Upper lobe of right lung (tissue), 1 donor: ENCODE measurements at regions not wholly inside any gene's neighbourhood (a gene's known extent, or its start where the extent isn't known, plus 50 kb on each side); places are given as distances from the start of the nearest gene placed in this dataset.

Experiments
- ATAC-seq: fragments of 200-7000 bp; cut with Tn5 transposase; one replicate; pipeline ENCODE4 v1.9.1; 2020; ENCODE audit warnings: mild to moderate bottlenecking, moderate library complexity
- DNase-seq: peaks from one replicate; pipeline ENCODE4 v3.0.0-alpha.2; 2020
- H3K27ac ChIP-seq: fragments of 200-600 bp; one replicate; pipeline ENCODE4 v1.8.0; 2022
- H3K27me3 ChIP-seq: fragments of 200-600 bp; one replicate; pipeline ENCODE4 v1.8.0; 2022; ENCODE audit warnings: mild to moderate bottlenecking
- H3K36me3 ChIP-seq: fragments of 200-600 bp; one replicate; pipeline ENCODE4 v1.8.0; 2022
- H3K4me1 ChIP-seq: fragments of 200-600 bp; one replicate; pipeline ENCODE4 v1.8.0; 2022
- H3K4me3 ChIP-seq: fragments of 200-600 bp; one replicate; pipeline ENCODE4 v1.8.0; 2022; ENCODE audit warnings: mild to moderate bottlenecking
- H3K9me3 ChIP-seq: fragments of 200-600 bp; one replicate; pipeline ENCODE4 v1.8.0; 2022
- intact Hi-C: fragments of 100-400 bp; cut with DNase I; formaldehyde crosslinking; loops from one replicate; pipeline ENCODE4 v1.11.0; 2022
- TF ChIP-seq, protein P1 (sequence below): fragments of 200-600 bp; IDR thresholded peaks from one replicate; pipeline ENCODE4 v1.8.0; 2022; ENCODE audit warnings: antibody characterized with exemption
- donor health status: DM: no; HTN: yes; CAD: no; lungs with severe emphysema.

DNA sequence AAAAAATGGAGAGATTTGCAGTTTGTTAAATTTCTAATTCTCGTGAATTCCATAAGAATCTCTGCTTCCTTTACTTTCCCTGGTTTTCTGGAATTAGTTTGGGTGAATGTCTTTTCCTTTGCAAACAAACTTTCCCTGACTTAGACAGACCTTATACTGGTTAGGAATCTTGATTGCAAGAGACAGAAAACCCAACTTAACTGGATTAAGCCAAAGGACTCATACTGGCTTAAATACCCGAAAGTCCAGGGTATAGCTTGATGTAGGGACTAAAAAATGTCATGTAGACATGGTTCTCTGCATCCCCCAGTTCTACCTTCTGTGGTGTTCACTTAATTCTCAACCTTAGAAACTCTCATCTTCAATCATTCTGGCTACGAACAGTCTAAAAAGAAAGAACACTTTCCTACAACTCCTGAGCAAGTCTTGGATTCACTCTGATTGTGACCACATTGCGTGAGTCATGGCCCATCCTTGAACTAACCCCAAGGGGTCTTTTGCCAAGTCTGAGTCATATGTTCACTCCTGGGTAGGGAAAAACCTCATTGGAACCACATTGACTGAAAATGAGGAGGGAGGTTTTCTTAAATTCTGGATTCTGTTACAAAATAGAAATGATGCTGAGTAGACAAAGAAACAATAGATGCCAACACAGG is 136.0 kb upstream of the DAZL start:
- H3K4me3 ChIP-seq = no peak overlapping the region
- intact Hi-C loops = no loop called here
- no peaks in the 10 kb centered on the region for H3K27me3 ChIP-seq
- H3K9me3 ChIP-seq = no peaks in the 10 kb centered on the region
- H3K27ac ChIP-seq = no peak overlapping the region
- TF ChIP-seq, protein P1, sequence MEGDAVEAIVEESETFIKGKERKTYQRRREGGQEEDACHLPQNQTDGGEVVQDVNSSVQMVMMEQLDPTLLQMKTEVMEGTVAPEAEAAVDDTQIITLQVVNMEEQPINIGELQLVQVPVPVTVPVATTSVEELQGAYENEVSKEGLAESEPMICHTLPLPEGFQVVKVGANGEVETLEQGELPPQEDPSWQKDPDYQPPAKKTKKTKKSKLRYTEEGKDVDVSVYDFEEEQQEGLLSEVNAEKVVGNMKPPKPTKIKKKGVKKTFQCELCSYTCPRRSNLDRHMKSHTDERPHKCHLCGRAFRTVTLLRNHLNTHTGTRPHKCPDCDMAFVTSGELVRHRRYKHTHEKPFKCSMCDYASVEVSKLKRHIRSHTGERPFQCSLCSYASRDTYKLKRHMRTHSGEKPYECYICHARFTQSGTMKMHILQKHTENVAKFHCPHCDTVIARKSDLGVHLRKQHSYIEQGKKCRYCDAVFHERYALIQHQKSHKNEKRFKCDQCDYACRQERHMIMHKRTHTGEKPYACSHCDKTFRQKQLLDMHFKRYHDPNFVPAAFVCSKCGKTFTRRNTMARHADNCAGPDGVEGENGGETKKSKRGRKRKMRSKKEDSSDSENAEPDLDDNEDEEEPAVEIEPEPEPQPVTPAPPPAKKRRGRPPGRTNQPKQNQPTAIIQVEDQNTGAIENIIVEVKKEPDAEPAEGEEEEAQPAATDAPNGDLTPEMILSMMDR = no peak
- H3K4me1 ChIP-seq = no peaks in the 10 kb centered on the region
- no peak for ATAC-seq
- DNase-seq = no peak
- H3K36me3 ChIP-seq = no peaks in the 10 kb centered on the region

DNA sequence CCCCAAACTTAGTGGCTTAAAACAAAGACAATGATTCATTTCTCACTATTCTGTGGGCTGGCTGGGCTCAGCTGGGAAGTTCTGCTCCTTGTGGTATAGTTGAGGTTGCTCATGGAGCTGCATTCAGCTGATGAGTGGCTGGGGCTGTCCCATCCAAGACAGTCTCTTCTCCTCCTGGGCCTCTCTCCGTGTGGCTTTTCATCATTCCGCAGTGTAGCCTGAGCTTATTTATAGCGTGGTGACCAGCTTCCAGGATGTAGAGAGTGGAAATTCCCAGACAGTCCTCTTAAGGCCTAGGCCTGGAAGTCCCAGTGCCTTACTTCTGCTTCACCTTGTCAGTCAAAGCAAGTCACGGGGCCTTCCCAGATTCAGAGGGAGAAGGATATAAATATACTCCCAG is 136.7 kb upstream of the DAZL start:
- no peak overlapping the region for H3K27ac ChIP-seq
- ATAC-seq (no peak), DNase-seq (no peak)
- intact Hi-C loops = no loop called here
- no peaks in the 10 kb centered on the region for H3K36me3 ChIP-seq
- H3K4me3 ChIP-seq = no peak overlapping the region
- TF ChIP-seq, protein P1 = no peak
- no peaks in the 10 kb centered on the region for H3K4me1 ChIP-seq
- no peaks in the 10 kb centered on the region for H3K9me3 ChIP-seq
- no peaks in the 10 kb centered on the region for H3K27me3 ChIP-seq

DNA sequence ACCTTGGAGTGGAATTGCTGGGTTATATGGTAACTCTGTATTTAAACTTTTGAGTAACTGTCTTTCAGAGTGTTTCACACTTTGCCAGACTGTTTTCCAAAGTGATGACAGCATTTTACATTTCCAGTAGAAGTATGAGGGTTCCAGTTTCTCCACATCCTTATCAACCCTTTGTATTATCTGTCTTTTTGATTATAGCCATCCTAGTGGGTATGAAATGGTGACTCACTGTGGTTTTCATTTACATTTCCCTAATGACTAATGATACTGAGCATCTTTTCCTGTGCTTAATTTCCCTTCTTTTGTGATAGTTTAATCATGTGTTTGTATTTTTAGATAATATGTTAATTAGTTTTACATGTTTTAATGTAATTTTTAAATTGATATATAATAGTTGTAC is 138.1 kb upstream of the DAZL start:
- ATAC-seq (no peak), DNase-seq (no peak)
- Histone ChIP-seq H3K4me1 (no peaks in the 10 kb centered on the region), H3K27ac (no peak overlapping the region), H3K4me3 (no peak overlapping the region), H3K27me3 (no peaks in the 10 kb centered on the region), H3K36me3 (no peaks in the 10 kb centered on the region), H3K9me3 (no peaks in the 10 kb centered on the region)
- intact Hi-C loops = no loop called here
- TF ChIP-seq, protein P1 = no peak

DNA sequence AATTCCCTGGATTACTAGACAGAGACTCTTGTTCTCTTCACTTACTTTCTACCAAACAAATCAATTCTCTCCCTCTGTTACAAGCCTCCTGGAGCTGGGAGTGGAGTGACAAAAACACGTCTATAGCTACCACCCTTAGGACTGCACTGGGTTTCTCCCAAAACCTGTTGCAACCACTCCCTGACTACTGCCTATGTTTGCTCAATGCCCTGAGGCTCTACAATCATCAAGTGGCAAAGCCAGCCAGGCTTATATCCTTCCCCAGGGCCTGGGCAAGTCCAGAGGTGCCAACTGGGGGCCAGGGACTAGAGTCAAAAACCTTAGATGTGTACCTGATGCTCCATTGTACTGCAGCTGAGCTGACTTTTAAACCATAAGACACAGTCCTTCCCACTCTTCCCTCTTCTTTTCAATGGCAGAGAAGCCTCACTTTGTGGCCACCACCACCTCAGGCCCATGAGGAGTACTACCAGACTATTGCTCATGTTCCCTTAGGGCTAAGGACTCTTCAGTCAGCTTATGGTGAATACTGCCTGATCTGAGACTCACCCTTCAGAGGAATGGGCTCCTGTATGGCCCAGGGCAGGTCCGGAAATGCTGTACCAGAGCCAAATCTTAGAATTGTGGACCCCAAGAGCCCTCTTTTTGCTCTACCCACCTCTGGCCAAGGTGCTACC is 125.4 kb upstream of the PLCL2 start:
- Histone ChIP-seq H3K4me1 (no peaks in the 10 kb centered on the region), H3K4me3 (no peak overlapping the region), H3K36me3 (no peaks in the 10 kb centered on the region), H3K9me3 (no peaks in the 10 kb centered on the region), H3K27me3 (no peaks in the 10 kb centered on the region), H3K27ac (no peak overlapping the region)
- TF ChIP-seq, protein P1 = no peak
- intact Hi-C loops = no loop called here
- DNase-seq = no peak
- no peak for ATAC-seq

DNA sequence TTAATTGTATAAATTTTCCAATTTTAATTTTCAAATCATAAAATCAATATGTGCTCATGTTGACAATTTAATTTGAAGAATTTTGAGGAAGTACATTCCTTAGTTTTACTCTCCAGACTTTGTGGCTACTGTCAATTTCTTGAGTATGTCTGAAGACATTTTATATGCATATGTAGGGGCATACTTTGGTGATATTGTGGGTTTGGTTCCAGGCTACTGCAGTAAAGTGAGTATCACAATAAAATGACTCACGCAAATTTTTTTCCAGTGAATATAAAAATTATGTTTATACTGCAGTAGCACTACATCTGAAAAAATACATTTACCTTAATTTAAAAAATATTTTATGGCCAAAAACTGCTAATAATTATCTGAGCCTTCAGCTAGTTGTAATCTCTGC is 123.2 kb upstream of the PLCL2 start:
- H3K27ac ChIP-seq = no peak overlapping the region
- H3K9me3 ChIP-seq = no peaks in the 10 kb centered on the region
- no peaks in the 10 kb centered on the region for H3K27me3 ChIP-seq
- no peak overlapping the region for H3K4me3 ChIP-seq
- no peak for DNase-seq
- TF ChIP-seq, protein P1 = no peak
- ATAC-seq = no peak
- intact Hi-C loops = no loop called here
- H3K36me3 ChIP-seq = no peaks in the 10 kb centered on the region
- no peaks in the 10 kb centered on the region for H3K4me1 ChIP-seq
